Loucy (cell line): ENCODE measurements at regions not wholly inside any gene's neighbourhood (a gene's known extent, or its start where the extent isn't known, plus 50 kb on each side); places are given as distances from the start of the nearest gene placed in this dataset.

Experiments used
- EZH2phosphoT487 ChIP-seq: fragments of 200-600 bp; IDR thresholded peaks from 2 replicates; pipeline ENCODE4 v1.6.1; 2018; ENCODE audit warnings: antibody characterized with exemption, mild to moderate bottlenecking, moderate library complexity, borderline replicate concordance
- TF ChIP-seq, protein P1 (sequence below): fragments of 200-600 bp; sonication (generic); conservative IDR thresholded peaks from 2 replicates; pipeline ENCODE4 v1.5.1; 2014; ENCODE audit warnings: mild to moderate bottlenecking, antibody characterized with exemption, low read length

DNA sequence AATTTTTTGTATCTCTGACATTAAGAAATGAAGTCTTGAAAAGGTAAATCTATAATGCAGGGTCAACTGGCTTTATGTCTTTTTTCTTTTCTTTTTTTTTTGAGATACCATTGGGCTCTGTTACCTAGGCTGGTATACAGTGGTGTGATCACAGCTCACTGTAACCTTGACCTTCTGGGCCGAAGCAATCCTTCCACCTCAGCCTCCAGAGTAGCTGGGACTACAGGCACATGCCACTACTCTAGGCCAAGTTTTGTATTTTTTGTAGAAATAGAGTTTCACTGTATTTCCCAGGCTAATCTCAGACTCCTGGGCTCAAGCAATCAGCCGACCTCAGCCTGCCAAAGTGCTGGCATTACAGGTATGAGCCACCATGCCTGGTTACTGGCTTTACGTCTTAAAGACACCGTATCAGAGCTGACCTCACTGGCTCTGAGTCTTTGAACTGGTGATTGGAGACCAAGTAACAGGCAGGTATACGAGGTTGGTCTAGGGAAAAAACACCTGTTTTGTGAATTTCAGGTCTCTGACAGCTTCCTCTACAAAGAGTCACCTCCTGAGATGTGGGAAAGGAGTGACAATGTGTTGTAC lies 70.4 kb upstream of the GPBP1 start:
- TF ChIP-seq, protein P1, sequence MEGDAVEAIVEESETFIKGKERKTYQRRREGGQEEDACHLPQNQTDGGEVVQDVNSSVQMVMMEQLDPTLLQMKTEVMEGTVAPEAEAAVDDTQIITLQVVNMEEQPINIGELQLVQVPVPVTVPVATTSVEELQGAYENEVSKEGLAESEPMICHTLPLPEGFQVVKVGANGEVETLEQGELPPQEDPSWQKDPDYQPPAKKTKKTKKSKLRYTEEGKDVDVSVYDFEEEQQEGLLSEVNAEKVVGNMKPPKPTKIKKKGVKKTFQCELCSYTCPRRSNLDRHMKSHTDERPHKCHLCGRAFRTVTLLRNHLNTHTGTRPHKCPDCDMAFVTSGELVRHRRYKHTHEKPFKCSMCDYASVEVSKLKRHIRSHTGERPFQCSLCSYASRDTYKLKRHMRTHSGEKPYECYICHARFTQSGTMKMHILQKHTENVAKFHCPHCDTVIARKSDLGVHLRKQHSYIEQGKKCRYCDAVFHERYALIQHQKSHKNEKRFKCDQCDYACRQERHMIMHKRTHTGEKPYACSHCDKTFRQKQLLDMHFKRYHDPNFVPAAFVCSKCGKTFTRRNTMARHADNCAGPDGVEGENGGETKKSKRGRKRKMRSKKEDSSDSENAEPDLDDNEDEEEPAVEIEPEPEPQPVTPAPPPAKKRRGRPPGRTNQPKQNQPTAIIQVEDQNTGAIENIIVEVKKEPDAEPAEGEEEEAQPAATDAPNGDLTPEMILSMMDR = no peak
- no peak for TF ChIP-seq EZH2phosphoT487
